ENCODE measurements at regions not wholly inside any gene's neighbourhood (a gene's known extent, or its start where the extent isn't known, plus 50 kb on each side); places are given as distances from the start of the nearest gene placed in this dataset.

GRCh38 chr13:73281746-73282145 is 222.9 kb downstream of the KLF5 start:
- no peak overlapping the region for H2AFZ ChIP-seq (ENCODE audit: low read depth)
- H3K79me2 ChIP-seq (ENCODE audit: insufficient read depth, low read depth), result no peaks in the 10 kb centered on the region
- no peaks in the 10 kb centered on the region for H3K4me1 ChIP-seq (ENCODE audit: low read depth, poor library complexity, severe bottlenecking)
- no peak for TF ChIP-seq CTCF (conservative IDR thresholded peaks at IDR 0.05; ENCODE audit: low read depth, low read length)
- no peaks in the 10 kb centered on the region for H3K27me3 ChIP-seq (ENCODE audit: insufficient read depth, low read depth)
- no peak overlapping the region for H3K4me3 ChIP-seq (IDR thresholded peaks at IDR 0.05; ENCODE audit: insufficient read depth, low read depth, low read length)
- no peak overlapping the region for H3K27ac ChIP-seq
- no peak overlapping the region for H3K4me2 ChIP-seq
- H4K20me1 ChIP-seq (ENCODE audit: insufficient read depth), result no peaks in the 10 kb centered on the region
- H3K36me3 ChIP-seq (ENCODE audit: insufficient read depth), result no peaks in the 10 kb centered on the region
- no peak overlapping the region for H3K9ac ChIP-seq

DNA sequence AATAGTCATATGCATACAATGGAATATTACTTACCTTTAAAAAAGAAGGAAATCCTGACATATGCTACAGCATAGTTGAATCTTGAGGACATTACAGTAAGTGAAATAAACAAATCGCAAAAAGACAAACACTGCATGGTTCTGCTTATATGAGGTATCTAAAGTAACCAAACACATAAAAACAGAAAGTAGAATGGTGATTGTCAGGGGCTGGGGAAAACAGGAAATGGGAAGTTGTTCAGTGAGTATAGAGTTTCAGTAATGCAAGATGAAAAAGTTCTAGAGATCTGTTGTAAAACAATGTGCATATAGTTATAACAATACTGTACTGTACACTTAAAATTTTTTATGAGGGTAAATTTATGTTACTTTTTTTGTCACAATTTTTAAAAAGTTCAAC is 219.4 kb downstream of the KLF5 start:
- Histone ChIP-seq H3K79me2 (ENCODE audit: insufficient read depth, low read depth) (no peaks in the 10 kb centered on the region), H3K9ac (no peak overlapping the region), H3K36me3 (ENCODE audit: insufficient read depth) (no peaks in the 10 kb centered on the region), H3K27ac (no peak overlapping the region), H2AFZ (ENCODE audit: low read depth) (no peak overlapping the region), H4K20me1 (ENCODE audit: insufficient read depth) (no peaks in the 10 kb centered on the region), H3K4me3 (IDR thresholded peaks at IDR 0.05; ENCODE audit: insufficient read depth, low read depth, low read length) (no peak overlapping the region), H3K4me1 (ENCODE audit: low read depth, poor library complexity, severe bottlenecking) (peaks cover 21% of the 10 kb centered on the region), H3K4me2 (no peak overlapping the region), H3K27me3 (ENCODE audit: insufficient read depth, low read depth) (no peaks in the 10 kb centered on the region)
- TF ChIP-seq CTCF (conservative IDR thresholded peaks at IDR 0.05; ENCODE audit: low read depth, low read length), result no peak

- no peak overlapping the region for H3K4me3 ChIP-seq (IDR thresholded peaks at IDR 0.05; ENCODE audit: insufficient read depth, low read depth, low read length)
- H3K79me2 ChIP-seq (ENCODE audit: insufficient read depth, low read depth), result no peaks in the 10 kb centered on the region
- TF ChIP-seq CTCF (conservative IDR thresholded peaks at IDR 0.05; ENCODE audit: low read depth, low read length), result no peak
- no peak overlapping the region for H3K9ac ChIP-seq
- no peaks in the 10 kb centered on the region for H3K27me3 ChIP-seq (ENCODE audit: insufficient read depth, low read depth)
- peak overlapping the region; percentile 29; the same call in 1 of the 2 replicates for H3K4me2 ChIP-seq
- H3K27ac ChIP-seq, result no peak overlapping the region
- H3K36me3 ChIP-seq (ENCODE audit: insufficient read depth), result no peaks in the 10 kb centered on the region
- peaks cover 21% of the 10 kb centered on the region for H3K4me1 ChIP-seq (ENCODE audit: low read depth, poor library complexity, severe bottlenecking)
- no peaks in the 10 kb centered on the region for H4K20me1 ChIP-seq (ENCODE audit: insufficient read depth)
- no peak overlapping the region for H2AFZ ChIP-seq (ENCODE audit: low read depth)
Observed at GRCh38 chr13:73275163-73275562, 216.4 kb downstream of the KLF5 start.

DNA sequence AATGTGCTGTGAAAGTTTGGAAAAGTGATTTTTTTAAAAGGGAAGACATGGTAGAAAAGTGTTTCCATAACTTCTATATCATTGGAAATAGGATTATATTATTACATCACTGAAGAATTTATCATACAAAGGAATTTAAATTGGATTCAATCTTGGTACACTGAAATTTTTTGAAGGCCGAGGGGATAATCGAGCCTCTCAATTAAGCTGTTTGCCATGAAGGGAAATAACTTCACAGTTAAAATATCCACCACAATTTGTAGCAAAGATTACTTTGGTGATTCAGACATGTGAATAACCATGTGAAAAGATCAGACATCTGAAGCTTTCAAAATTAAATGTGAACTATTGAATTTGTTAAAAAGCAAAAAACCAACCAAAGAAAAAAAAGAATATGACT is 215.3 kb downstream of the KLF5 start:
- H2AFZ ChIP-seq (ENCODE audit: low read depth), result no peak overlapping the region
- H4K20me1 ChIP-seq (ENCODE audit: insufficient read depth), result no peaks in the 10 kb centered on the region
- no peak overlapping the region for H3K27ac ChIP-seq

More for the DNA sequence above, 215.3 kb downstream of the KLF5 start:
- H3K27me3 ChIP-seq (ENCODE audit: insufficient read depth, low read depth), result no peaks in the 10 kb centered on the region
- no peak for TF ChIP-seq CTCF (conservative IDR thresholded peaks at IDR 0.05; ENCODE audit: low read depth, low read length)
- no peaks in the 10 kb centered on the region for H3K36me3 ChIP-seq (ENCODE audit: insufficient read depth)
- H3K9ac ChIP-seq, result no peak overlapping the region
- no peaks in the 10 kb centered on the region for H3K79me2 ChIP-seq (ENCODE audit: insufficient read depth, low read depth)
- no peak overlapping the region for H3K4me3 ChIP-seq (IDR thresholded peaks at IDR 0.05; ENCODE audit: insufficient read depth, low read depth, low read length)
- H3K4me1 ChIP-seq (ENCODE audit: low read depth, poor library complexity, severe bottlenecking), result peaks cover 21% of the 10 kb centered on the region
- peak overlapping the region; percentile 29; the same call in 1 of the 2 replicates for H3K4me2 ChIP-seq
